ENCODE measurements at regions not wholly inside any gene's neighbourhood (a gene's known extent, or its start where the extent isn't known, plus 50 kb on each side); places are given as distances from the start of the nearest gene placed in this dataset.

GRCh38 chr12:91793676-91794075 is 352.0 kb downstream of the BTG1 start:
- H3K4me1 ChIP-seq: no peaks in the 10 kb centered on the region

GRCh38 chr12:91792597-91792996 is 353.0 kb downstream of the BTG1 start:
- intact Hi-C loops (cut with DNase I; ENCODE audit: low total_unique reads): no loop called here
- H3K36me3 ChIP-seq: no peaks in the 10 kb centered on the region

More at GRCh38 chr12:91793676-91794075, 352.0 kb downstream of the BTG1 start:
- no peak for DNase-seq
- no peaks in the 10 kb centered on the region for H3K9me3 ChIP-seq
- intact Hi-C loops (cut with DNase I; ENCODE audit: low total_unique reads): no loop called here
- TF ChIP-seq CTCF (IDR thresholded peaks at IDR 0.05) (no peak), POLR2A (IDR thresholded peaks at IDR 0.05) (no peak)
- no peaks in the 10 kb centered on the region for H3K36me3 ChIP-seq
- H3K27me3 ChIP-seq: no peaks in the 10 kb centered on the region
- no peak overlapping the region for H3K27ac ChIP-seq
- H3K4me3 ChIP-seq: no peak overlapping the region

GRCh38 chr12:91786499-91787272 is 359.0 kb downstream of the BTG1 start:
- Histone ChIP-seq H3K4me1 (no peaks in the 10 kb centered on the region), H3K27me3 (no peaks in the 10 kb centered on the region), H3K4me3 (no peak overlapping the region), H3K27ac (no peak overlapping the region), H3K9me3 (no peaks in the 10 kb centered on the region), H3K36me3 (no peaks in the 10 kb centered on the region)
- DNase-seq: no peak
- TF ChIP-seq CTCF (IDR thresholded peaks at IDR 0.05): no peak
- no peak for TF ChIP-seq POLR2A (IDR thresholded peaks at IDR 0.05)
- intact Hi-C loops (cut with DNase I; ENCODE audit: low total_unique reads): no loop called here

More at GRCh38 chr12:91792597-91792996, 353.0 kb downstream of the BTG1 start:
- H3K27ac ChIP-seq: no peak overlapping the region
- no peaks in the 10 kb centered on the region for H3K27me3 ChIP-seq
- no peaks in the 10 kb centered on the region for H3K4me1 ChIP-seq
- DNase-seq: no peak
- no peak for TF ChIP-seq POLR2A (IDR thresholded peaks at IDR 0.05)
- no peak for TF ChIP-seq CTCF (IDR thresholded peaks at IDR 0.05)
- no peak overlapping the region for H3K4me3 ChIP-seq
- H3K9me3 ChIP-seq: no peaks in the 10 kb centered on the region

- Histone ChIP-seq H3K27ac (no peak overlapping the region), H3K4me3 (no peak overlapping the region), H3K4me1 (no peaks in the 10 kb centered on the region), H3K27me3 (no peaks in the 10 kb centered on the region), H3K9me3 (no peaks in the 10 kb centered on the region), H3K36me3 (no peaks in the 10 kb centered on the region)
- intact Hi-C loops (cut with DNase I; ENCODE audit: low total_unique reads): no loop called here
- TF ChIP-seq CTCF (IDR thresholded peaks at IDR 0.05) (no peak), POLR2A (IDR thresholded peaks at IDR 0.05) (no peak)
- no peak for DNase-seq
Measured at GRCh38 chr12:91785655-91786498, 359.8 kb downstream of the BTG1 start.

GRCh38 chr12:91781114-91781513 is 364.5 kb downstream of the BTG1 start:
- no peak overlapping the region for H3K27ac ChIP-seq
- no peaks in the 10 kb centered on the region for H3K36me3 ChIP-seq
- peaks cover 0 to 3% of the 10 kb centered on the region in 2 donors for H3K4me1 ChIP-seq
- DNase-seq: no peak
- TF ChIP-seq POLR2A (IDR thresholded peaks at IDR 0.05) (no peak), CTCF (IDR thresholded peaks at IDR 0.05) (no peak)
- H3K9me3 ChIP-seq: no peaks in the 10 kb centered on the region
- intact Hi-C loops (cut with DNase I; ENCODE audit: low total_unique reads): no loop called here
- no peak overlapping the region for H3K4me3 ChIP-seq
- H3K27me3 ChIP-seq: no peaks in the 10 kb centered on the region

All from uterus (tissue), 3 donors.